Natural killer cell (primary cell): ENCODE measurements at regions not wholly inside any gene's neighbourhood (a gene's known extent, or its start where the extent isn't known, plus 50 kb on each side); places are given as distances from the start of the nearest gene placed in this dataset.
"Not testable (repeated sequence)": the region's sequence is repeated elsewhere in the genome, so short reads cannot be mapped to it uniquely, and the experiment has no call there.

Experiments used
- ATAC-seq, 3 donors: fragments of 150-1000 bp in 2 of 3; fragments of 200-7000 bp in 1 of 3; cut with Tn5 transposase; 1 replicate in 1 of 3; 2 replicates in 2 of 3; pipeline ENCODE4 v1.10.0; 2021; ENCODE audit warnings: mild to moderate bottlenecking in 2 of 3, moderate library complexity in 2 of 3
- DNase-seq, 2 donors: peaks; one replicate each; pipeline versions ENCODE4 v3.0.0 to v3.0.0-alpha.2; 2013 to 2021; ENCODE audit warnings: mixed read lengths in 1 of 2
- H3K27ac ChIP-seq: one replicate; pipeline ENCODE4 v1.5.1; 2013; ENCODE audit warnings: mild to moderate bottlenecking, low read length
- H3K27me3 ChIP-seq: one replicate; pipeline ENCODE4 v1.6.1; 2013; ENCODE audit warnings: low read length; ENCODE audit not compliant: control insufficient read depth, insufficient read depth
- H3K36me3 ChIP-seq: one replicate; pipeline ENCODE4 v1.6.1; 2013; ENCODE audit warnings: low read length; ENCODE audit not compliant: control insufficient read depth, insufficient read depth
- H3K4me1 ChIP-seq: one replicate; pipeline ENCODE4 v1.6.1; 2013; ENCODE audit warnings: low read length; ENCODE audit not compliant: control insufficient read depth, insufficient read depth
- H3K4me3 ChIP-seq: one replicate; pipeline ENCODE4 v1.5.1; 2013; ENCODE audit warnings: low read length
- H3K9me3 ChIP-seq: one replicate; pipeline ENCODE4 v1.6.1; 2013; ENCODE audit warnings: low read length; ENCODE audit not compliant: control insufficient read depth, insufficient read depth
- H3K27ac Mint-ChIP-seq, 2 donors: one replicate each; pipeline ENCODE4 v1.8.0; 2022; ENCODE audit warnings: mild to moderate bottlenecking in 2 of 2, mixed read lengths in 2 of 2, moderate library complexity in 1 of 2
- H3K27me3 Mint-ChIP-seq, 2 donors: one replicate each; pipeline ENCODE4 v1.8.0; 2022; ENCODE audit warnings: low read depth in 2 of 2, mixed read lengths in 2 of 2
- H3K36me3 Mint-ChIP-seq: one replicate; pipeline ENCODE4 v1.8.0; 2022; ENCODE audit warnings: mixed read lengths
- H3K4me1 Mint-ChIP-seq, 2 donors: one replicate each; pipeline ENCODE4 v1.8.0; 2022; ENCODE audit warnings: mixed read lengths in 2 of 2
- H3K4me3 Mint-ChIP-seq: one replicate; pipeline ENCODE4 v1.8.0; 2022; ENCODE audit warnings: mild to moderate bottlenecking, moderate library complexity, mixed read lengths
- H3K9me3 Mint-ChIP-seq, 2 donors: one replicate each; pipeline ENCODE4 v1.8.0; 2022; ENCODE audit warnings: mixed read lengths in 2 of 2
- WGBS: methylation state at CpG from one replicate; pipeline ENCODE4 v1.1.7; 2013; ENCODE audit warnings: missing lambda C conversion rate; ENCODE audit not compliant: insufficient coverage; 5-methylcytosine and 5-hydroxymethylcytosine counted together
- intact Hi-C: fragments of 100-400 bp; cut with micrococcal nuclease; formaldehyde crosslinking; loops from one replicate; pipeline ENCODE4 v1.14.2; 2022
- TF ChIP-seq, protein P1 (sequence below): fragments of 200-600 bp; IDR thresholded peaks from one replicate; pipeline ENCODE4 v1.8.0; 2022; ENCODE audit warnings: antibody characterized with exemption

DNA sequence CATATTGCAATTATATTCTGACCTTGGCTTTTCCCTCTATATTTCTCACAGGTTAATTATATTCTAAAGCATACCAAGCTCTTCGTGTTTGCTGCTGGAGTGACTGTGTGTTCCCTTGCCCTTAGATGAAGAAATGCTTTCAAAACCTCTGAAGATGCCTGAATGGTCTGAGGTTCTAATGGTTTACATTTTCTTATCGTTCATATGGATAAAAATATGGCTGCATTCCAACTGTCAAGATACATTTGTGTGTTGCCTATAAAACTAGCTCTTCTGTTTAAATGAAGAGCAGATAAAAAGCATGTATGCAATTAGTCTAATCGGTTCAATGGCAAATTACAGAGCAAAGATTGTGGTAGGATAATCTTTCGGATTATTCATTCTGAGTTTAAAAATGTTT lies 68.4 kb upstream of the ANKRD10 start:
- ATAC-seq (no peak), DNase-seq (no peak)
- Mint-ChIP-seq H3K27me3 (peaks cover 31 to 71% of the 10 kb centered on the region in 2 donors), H3K36me3 (no peaks in the 10 kb centered on the region), H3K9me3 (no peaks in the 10 kb centered on the region), H3K27ac (no peak overlapping the region), H3K4me1 (no peaks in the 10 kb centered on the region), H3K4me3 (no peak overlapping the region)
- TF ChIP-seq, protein P1, sequence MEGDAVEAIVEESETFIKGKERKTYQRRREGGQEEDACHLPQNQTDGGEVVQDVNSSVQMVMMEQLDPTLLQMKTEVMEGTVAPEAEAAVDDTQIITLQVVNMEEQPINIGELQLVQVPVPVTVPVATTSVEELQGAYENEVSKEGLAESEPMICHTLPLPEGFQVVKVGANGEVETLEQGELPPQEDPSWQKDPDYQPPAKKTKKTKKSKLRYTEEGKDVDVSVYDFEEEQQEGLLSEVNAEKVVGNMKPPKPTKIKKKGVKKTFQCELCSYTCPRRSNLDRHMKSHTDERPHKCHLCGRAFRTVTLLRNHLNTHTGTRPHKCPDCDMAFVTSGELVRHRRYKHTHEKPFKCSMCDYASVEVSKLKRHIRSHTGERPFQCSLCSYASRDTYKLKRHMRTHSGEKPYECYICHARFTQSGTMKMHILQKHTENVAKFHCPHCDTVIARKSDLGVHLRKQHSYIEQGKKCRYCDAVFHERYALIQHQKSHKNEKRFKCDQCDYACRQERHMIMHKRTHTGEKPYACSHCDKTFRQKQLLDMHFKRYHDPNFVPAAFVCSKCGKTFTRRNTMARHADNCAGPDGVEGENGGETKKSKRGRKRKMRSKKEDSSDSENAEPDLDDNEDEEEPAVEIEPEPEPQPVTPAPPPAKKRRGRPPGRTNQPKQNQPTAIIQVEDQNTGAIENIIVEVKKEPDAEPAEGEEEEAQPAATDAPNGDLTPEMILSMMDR: no peak
- Histone ChIP-seq H3K36me3 (no peaks in the 10 kb centered on the region), H3K4me1 (no peaks in the 10 kb centered on the region), H3K9me3 (no peaks in the 10 kb centered on the region), H3K27me3 (no peaks in the 10 kb centered on the region), H3K4me3 (no peak overlapping the region), H3K27ac (no peak overlapping the region)
- intact Hi-C loops: no loop called here
- WGBS: 88% methylated on average over 4 of the region's 4 CpGs

DNA sequence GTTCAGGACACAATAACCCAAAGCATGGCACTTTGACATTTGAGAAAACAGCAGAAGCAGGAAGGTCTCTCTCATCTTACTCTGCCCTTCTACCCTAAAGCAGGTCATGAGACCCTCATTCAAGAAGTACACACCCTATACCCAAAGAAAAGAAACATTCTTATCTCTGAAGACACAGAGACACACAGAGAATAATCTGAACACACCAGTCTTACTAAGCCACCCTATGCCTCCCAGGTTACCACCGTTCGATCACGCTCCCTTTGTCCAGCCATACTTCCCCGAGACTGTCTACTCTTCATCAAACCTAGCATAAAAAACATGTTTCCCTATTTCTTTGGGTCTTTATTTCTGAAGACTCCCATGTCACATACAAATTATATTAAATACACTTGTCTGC lies 66.5 kb upstream of the ANKRD10 start:
- no peaks in the 10 kb centered on the region for H3K4me1 Mint-ChIP-seq
- no peaks in the 10 kb centered on the region for H3K36me3 Mint-ChIP-seq
- no peaks in the 10 kb centered on the region for H3K9me3 Mint-ChIP-seq
- H3K27ac Mint-ChIP-seq: no peak overlapping the region
- no peaks in the 10 kb centered on the region for H3K9me3 ChIP-seq
- no peak for DNase-seq
- no peaks in the 10 kb centered on the region for H3K36me3 ChIP-seq
- no peaks in the 10 kb centered on the region for H3K4me1 ChIP-seq
- H3K4me3 ChIP-seq: no peak overlapping the region
- intact Hi-C loops: no loop called here
- no peak overlapping the region for H3K4me3 Mint-ChIP-seq
- peaks cover 3% of the 10 kb centered on the region for H3K27me3 ChIP-seq
- H3K27me3 Mint-ChIP-seq: peaks cover 20 to 68% of the 10 kb centered on the region in 2 donors
- TF ChIP-seq, protein P1: no peak
- no peak for ATAC-seq
- WGBS: 92% methylated on average over 4 of the region's 4 CpGs
- H3K27ac ChIP-seq: no peak overlapping the region

DNA sequence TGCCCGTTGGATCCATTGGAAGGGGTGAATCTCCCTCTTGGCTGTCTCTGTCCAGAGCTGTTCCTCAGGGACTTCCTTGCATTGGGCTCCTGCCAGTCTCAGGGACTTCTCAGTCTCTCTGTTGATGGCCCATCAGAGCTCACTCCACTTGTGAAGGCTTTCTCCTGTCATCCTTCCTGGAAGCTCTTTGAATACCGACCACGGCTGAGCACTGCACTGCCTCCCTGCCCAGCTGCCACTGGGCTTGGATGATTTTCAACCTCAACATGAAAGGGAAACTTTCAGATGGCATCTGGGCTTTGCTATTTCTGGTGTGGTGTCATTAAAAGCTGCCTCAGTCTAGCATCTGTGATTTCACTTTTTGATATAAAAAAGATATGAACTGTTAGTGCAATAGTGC lies 66.1 kb upstream of the ANKRD10 start:
- ATAC-seq (no peak), DNase-seq (no peak)
- no peaks in the 10 kb centered on the region for H3K4me1 ChIP-seq
- no peaks in the 10 kb centered on the region for H3K9me3 ChIP-seq
- peaks cover 3% of the 10 kb centered on the region for H3K27me3 ChIP-seq
- WGBS: 88% methylated on average over 3 of the region's 3 CpGs
- Mint-ChIP-seq H3K36me3 (no peaks in the 10 kb centered on the region), H3K9me3 (no peaks in the 10 kb centered on the region), H3K27me3 (peaks cover 20 to 67% of the 10 kb centered on the region in 2 donors), H3K27ac (no peak overlapping the region), H3K4me3 (no peak overlapping the region), H3K4me1 (no peaks in the 10 kb centered on the region)
- intact Hi-C loops: no loop called here
- no peaks in the 10 kb centered on the region for H3K36me3 ChIP-seq
- TF ChIP-seq, protein P1: no peak
- H3K4me3 ChIP-seq: no peak overlapping the region
- no peak overlapping the region for H3K27ac ChIP-seq

DNA sequence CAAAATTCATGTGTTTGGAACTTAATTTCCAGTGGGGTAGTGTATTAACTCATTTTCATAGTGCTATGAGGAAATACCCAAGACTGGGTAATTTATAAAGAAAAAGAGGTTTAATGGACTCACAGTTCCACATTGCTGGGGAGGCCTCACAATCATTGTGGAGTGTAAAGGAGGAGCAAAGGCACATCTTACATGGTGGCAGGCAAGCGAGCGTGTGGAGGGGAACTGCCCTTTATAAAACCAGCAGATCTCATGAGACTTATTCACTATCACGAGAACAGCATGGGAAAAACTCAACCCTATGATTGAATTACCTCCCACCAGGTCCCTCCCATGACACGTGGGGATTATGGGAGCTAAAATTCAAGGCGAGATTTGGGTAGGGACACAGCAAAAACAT lies 64.3 kb upstream of the ANKRD10 start:
- 86% methylated on average over 5 of the region's 5 CpGs for WGBS
- H3K4me3 Mint-ChIP-seq, H3K36me3 Mint-ChIP-seq, H3K4me3 ChIP-seq, H3K9me3 Mint-ChIP-seq, H3K36me3 ChIP-seq, intact Hi-C loops, H3K9me3 ChIP-seq, H3K27ac ChIP-seq, H3K27me3 ChIP-seq, H3K4me1 ChIP-seq, ATAC-seq, H3K27ac Mint-ChIP-seq, H3K4me1 Mint-ChIP-seq, DNase-seq: not testable (repeated sequence)
- H3K27me3 Mint-ChIP-seq: peaks cover 23 to 68% of the 10 kb centered on the region in 2 donors
